ENCODE measurements at regions not wholly inside any gene's neighbourhood (a gene's known extent, or its start where the extent isn't known, plus 50 kb on each side); places are given as distances from the start of the nearest gene placed in this dataset.

GRCh38 chr2:56040834-56041233 lies 117.3 kb upstream of the EFEMP1 start:
- ChIA-PET POLR2A (no interaction called here), CTCF (interaction anchor here (0.6 kb wide), 1 partner anchor 321 kb away, joined by 3 read pairs; no protein-coding TSS in a partner anchor)
- TF ChIP-seq MZF1 (tag by site-specific recombination; IDR thresholded peaks at IDR 0.05; ENCODE audit: borderline replicate concordance) (no peak), ZNF416 (tag by site-specific recombination; IDR thresholded peaks at IDR 0.05) (no peak), ZNF148 (tag by site-specific recombination; IDR thresholded peaks at IDR 0.05; ENCODE audit: borderline replicate concordance) (no peak), ZNF791 (tag by site-specific recombination; IDR thresholded peaks at IDR 0.05) (no peak), FEZF1 (tag by site-specific recombination; IDR thresholded peaks at IDR 0.05) (no peak), HOXA7 (CRISPR knock-in tag; IDR thresholded peaks at IDR 0.05; ENCODE audit: borderline replicate concordance) (no peak), KLF9 (tag by site-specific recombination; IDR thresholded peaks at IDR 0.05; ENCODE audit: low read depth) (no peak), ZXDB (tag by site-specific recombination; IDR thresholded peaks at IDR 0.05) (no peak), ZNF157 (tag by site-specific recombination; IDR thresholded peaks at IDR 0.05) (no peak), EGR2 (tag by site-specific recombination; IDR thresholded peaks at IDR 0.05; ENCODE audit: low read depth) (no peak), ZNF174 (tag by site-specific recombination; IDR thresholded peaks at IDR 0.05) (no peak), ZNF426 (tag by site-specific recombination; IDR thresholded peaks at IDR 0.05) (no peak), OSR2 (tag by site-specific recombination; IDR thresholded peaks at IDR 0.05) (no peak), ZNF221 (tag by site-specific recombination; IDR thresholded peaks at IDR 0.05; ENCODE audit: borderline replicate concordance) (no peak), ZFP3 (tag by site-specific recombination; IDR thresholded peaks at IDR 0.05; ENCODE audit: low read depth) (no peak)
- H3K27ac ChIP-seq (ENCODE audit: extremely low read depth, low read depth, low read length): no peak overlapping the region
- H3K4me3 ChIP-seq (ENCODE audit: low read depth, low read length): no peak overlapping the region
- H3K9me3 ChIP-seq (ENCODE audit: control insufficient read depth, insufficient read depth, low read depth, low read length): no peaks in the 10 kb centered on the region
- no peaks in the 10 kb centered on the region for H3K4me1 ChIP-seq (ENCODE audit: control insufficient read depth, insufficient read depth, low read length)
- no peaks in the 10 kb centered on the region for H3K36me3 ChIP-seq (ENCODE audit: control insufficient read depth in 2 of 2, insufficient read depth in 1 of 2, low read length in 2 of 2)

- H3K9me3 ChIP-seq (ENCODE audit: control insufficient read depth, insufficient read depth, low read depth, low read length): no peaks in the 10 kb centered on the region
- H3K27ac ChIP-seq (ENCODE audit: extremely low read depth, low read depth, low read length): no peak overlapping the region
- H3K4me1 ChIP-seq (ENCODE audit: control insufficient read depth, insufficient read depth, low read length): no peaks in the 10 kb centered on the region
- TF ChIP-seq ZNF629 (tag by site-specific recombination; IDR thresholded peaks at IDR 0.05) (no peak), ZBTB11 (tag by site-specific recombination; conservative IDR thresholded peaks at IDR 0.05; ENCODE audit: low read depth) (no peak)
- ChIA-PET POLR2A (no interaction called here), CTCF (no interaction called here)
- H3K4me3 ChIP-seq (ENCODE audit: low read depth, low read length): no peak overlapping the region
- no peaks in the 10 kb centered on the region for H3K36me3 ChIP-seq (ENCODE audit: control insufficient read depth in 2 of 2, insufficient read depth in 1 of 2, low read length in 2 of 2)
These were observed 123.6 kb upstream of the EFEMP1 start for GRCh38 chr2:56047136-56047535.

- Histone ChIP-seq H3K9me3 (ENCODE audit: control insufficient read depth, insufficient read depth, low read depth, low read length) (no peaks in the 10 kb centered on the region), H3K27ac (ENCODE audit: extremely low read depth, low read depth, low read length) (no peak overlapping the region), H3K36me3 (ENCODE audit: control insufficient read depth in 2 of 2, insufficient read depth in 1 of 2, low read length in 2 of 2) (no peaks in the 10 kb centered on the region), H3K4me1 (ENCODE audit: control insufficient read depth, insufficient read depth, low read length) (no peaks in the 10 kb centered on the region), H3K4me3 (ENCODE audit: low read depth, low read length) (no peak overlapping the region)
- POLR2A ChIA-PET: no interaction called here
- CTCF ChIA-PET: no interaction called here
- no peak for TF ChIP-seq ZNF488 (tag by site-specific recombination; IDR thresholded peaks at IDR 0.05)
- TF ChIP-seq ZNF629 (tag by site-specific recombination; IDR thresholded peaks at IDR 0.05): no peak
- TF ChIP-seq ZNF157 (tag by site-specific recombination; IDR thresholded peaks at IDR 0.05): no peak
- TF ChIP-seq ZNF48 (tag by site-specific recombination; IDR thresholded peaks at IDR 0.05): no peak
- no peak for TF ChIP-seq ZNF155 (tag by site-specific recombination; IDR thresholded peaks at IDR 0.05)
- TF ChIP-seq ZNF830 (tag by site-specific recombination; IDR thresholded peaks at IDR 0.05; ENCODE audit: low read depth): no peak
- no peak for TF ChIP-seq ZNF449 (tag by site-specific recombination; IDR thresholded peaks at IDR 0.05)
- TF ChIP-seq BCL6B (tag by site-specific recombination; IDR thresholded peaks at IDR 0.05): no peak
These were observed 125.8 kb upstream of the EFEMP1 start for GRCh38 chr2:56049233-56049845.
